Activated T-cell treated with anti-CD3 and anti-CD28 coated beads, Interleukin-2, amount 50 U/mL, for 4 hours (primary cell): ENCODE measurements at regions not wholly inside any gene's neighbourhood (a gene's known extent, or its start where the extent isn't known, plus 50 kb on each side); places are given as distances from the start of the nearest gene placed in this dataset.

ENCODE experiments used
- ATAC-seq, 2 donors: fragments of 200-7000 bp; cut with Tn5 transposase; one replicate each; pipeline ENCODE4 v1.10.0; 2021
- DNase-seq: peaks from one replicate; pipeline ENCODE4 v3.0.0-alpha.2; 2020
- H3K27me3 Mint-ChIP-seq: one replicate; pipeline ENCODE4 v1.8.0; 2021; ENCODE audit warnings: low read depth, mixed read lengths
- H3K36me3 Mint-ChIP-seq: one replicate; pipeline ENCODE4 v1.8.0; 2022; ENCODE audit warnings: mixed read lengths; ENCODE audit not compliant: insufficient read depth
- H3K4me1 Mint-ChIP-seq: one replicate; pipeline ENCODE4 v1.8.0; 2021; ENCODE audit warnings: low read depth, mixed read lengths
- H3K4me3 Mint-ChIP-seq: one replicate; pipeline ENCODE4 v1.8.0; 2021; ENCODE audit warnings: mild to moderate bottlenecking, moderate library complexity, mixed read lengths
- H3K9me3 Mint-ChIP-seq: one replicate; pipeline ENCODE4 v1.8.0; 2021; ENCODE audit warnings: mixed read lengths

GRCh38 chr4:136855886-136856285 is 676.4 kb downstream of the PCDH18 start:
- DNase-seq: no peak
- H3K27me3 Mint-ChIP-seq: no peaks in the 10 kb centered on the region
- H3K4me3 Mint-ChIP-seq: no peak overlapping the region
- H3K9me3 Mint-ChIP-seq: peaks cover 10% of the 10 kb centered on the region
- no peaks in the 10 kb centered on the region for H3K4me1 Mint-ChIP-seq
- no peak for ATAC-seq
- no peaks in the 10 kb centered on the region for H3K36me3 Mint-ChIP-seq

GRCh38 chr4:136850446-136850845 is 681.8 kb downstream of the PCDH18 start:
- Mint-ChIP-seq H3K4me3 (no peak overlapping the region), H3K4me1 (no peaks in the 10 kb centered on the region), H3K36me3 (no peaks in the 10 kb centered on the region), H3K27me3 (no peaks in the 10 kb centered on the region), H3K9me3 (peaks cover 17% of the 10 kb centered on the region)
- DNase-seq (no peak), ATAC-seq (no peak)

- no peak for DNase-seq
- no peak for ATAC-seq
- Mint-ChIP-seq H3K4me1 (no peaks in the 10 kb centered on the region), H3K36me3 (no peaks in the 10 kb centered on the region), H3K27me3 (no peaks in the 10 kb centered on the region), H3K9me3 (peaks cover 14% of the 10 kb centered on the region), H3K4me3 (no peak overlapping the region)
Observed at GRCh38 chr4:136847881-136848621, 684.2 kb downstream of the PCDH18 start.

- peaks cover 17% of the 10 kb centered on the region for H3K9me3 Mint-ChIP-seq
- H3K27me3 Mint-ChIP-seq: no peaks in the 10 kb centered on the region
- no peaks in the 10 kb centered on the region for H3K4me1 Mint-ChIP-seq
- DNase-seq (no peak), ATAC-seq (no peak)
- H3K4me3 Mint-ChIP-seq: no peak overlapping the region
- no peaks in the 10 kb centered on the region for H3K36me3 Mint-ChIP-seq
Observed at GRCh38 chr4:136841526-136841925, 690.8 kb downstream of the PCDH18 start.

- no peaks in the 10 kb centered on the region for H3K27me3 Mint-ChIP-seq
- H3K4me3 Mint-ChIP-seq: no peak overlapping the region
- DNase-seq (no peak), ATAC-seq (no peak)
- no peaks in the 10 kb centered on the region for H3K36me3 Mint-ChIP-seq
- no peaks in the 10 kb centered on the region for H3K4me1 Mint-ChIP-seq
- peaks cover 10% of the 10 kb centered on the region for H3K9me3 Mint-ChIP-seq
Observed at GRCh38 chr4:136838607-136839006, 693.7 kb downstream of the PCDH18 start.

- ATAC-seq: no peak
- Mint-ChIP-seq H3K4me3 (no peak overlapping the region), H3K4me1 (no peaks in the 10 kb centered on the region), H3K9me3 (peaks cover 5% of the 10 kb centered on the region), H3K27me3 (no peaks in the 10 kb centered on the region), H3K36me3 (no peaks in the 10 kb centered on the region)
- DNase-seq: no peak
Observed at GRCh38 chr4:136831553-136831952, 700.7 kb downstream of the PCDH18 start.

GRCh38 chr4:136829280-136829679 is 703.0 kb downstream of the PCDH18 start:
- no peak overlapping the region for H3K4me3 Mint-ChIP-seq
- DNase-seq (no peak), ATAC-seq (no peak)
- no peaks in the 10 kb centered on the region for H3K36me3 Mint-ChIP-seq
- H3K27me3 Mint-ChIP-seq: no peaks in the 10 kb centered on the region
- H3K4me1 Mint-ChIP-seq: no peaks in the 10 kb centered on the region
- peaks cover 4% of the 10 kb centered on the region for H3K9me3 Mint-ChIP-seq

GRCh38 chr4:136823020-136823419 is 709.3 kb downstream of the PCDH18 start:
- H3K27me3 Mint-ChIP-seq: no peaks in the 10 kb centered on the region
- no peaks in the 10 kb centered on the region for H3K36me3 Mint-ChIP-seq
- H3K4me1 Mint-ChIP-seq: no peaks in the 10 kb centered on the region
- no peak for ATAC-seq
- H3K9me3 Mint-ChIP-seq: no peaks in the 10 kb centered on the region
- H3K4me3 Mint-ChIP-seq: no peak overlapping the region
- no peak for DNase-seq

GRCh38 chr4:136818811-136819330 is 713.4 kb downstream of the PCDH18 start:
- Mint-ChIP-seq H3K4me1 (no peaks in the 10 kb centered on the region), H3K4me3 (no peak overlapping the region), H3K36me3 (no peaks in the 10 kb centered on the region), H3K9me3 (no peaks in the 10 kb centered on the region), H3K27me3 (no peaks in the 10 kb centered on the region)
- no peak for DNase-seq
- no peak for ATAC-seq

GRCh38 chr4:136812100-136812880 is 720.0 kb downstream of the PCDH18 start:
- no peaks in the 10 kb centered on the region for H3K9me3 Mint-ChIP-seq
- no peaks in the 10 kb centered on the region for H3K27me3 Mint-ChIP-seq
- H3K4me3 Mint-ChIP-seq: no peak overlapping the region
- H3K36me3 Mint-ChIP-seq: no peaks in the 10 kb centered on the region
- DNase-seq: no peak
- H3K4me1 Mint-ChIP-seq: no peaks in the 10 kb centered on the region
- no peak for ATAC-seq

GRCh38 chr4:136811496-136812077 is 720.7 kb downstream of the PCDH18 start:
- no peak for ATAC-seq
- Mint-ChIP-seq H3K27me3 (no peaks in the 10 kb centered on the region), H3K36me3 (no peaks in the 10 kb centered on the region), H3K9me3 (no peaks in the 10 kb centered on the region), H3K4me3 (no peak overlapping the region), H3K4me1 (no peaks in the 10 kb centered on the region)
- no peak for DNase-seq

GRCh38 chr4:136810626-136811025 is 721.7 kb downstream of the PCDH18 start:
- Mint-ChIP-seq H3K27me3 (no peaks in the 10 kb centered on the region), H3K4me3 (no peak overlapping the region), H3K9me3 (no peaks in the 10 kb centered on the region), H3K36me3 (no peaks in the 10 kb centered on the region), H3K4me1 (no peaks in the 10 kb centered on the region)
- ATAC-seq (no peak), DNase-seq (no peak)

- H3K36me3 Mint-ChIP-seq: no peaks in the 10 kb centered on the region
- H3K4me1 Mint-ChIP-seq: no peaks in the 10 kb centered on the region
- no peak for DNase-seq
- ATAC-seq: no peak
- no peaks in the 10 kb centered on the region for H3K9me3 Mint-ChIP-seq
- no peaks in the 10 kb centered on the region for H3K27me3 Mint-ChIP-seq
- no peak overlapping the region for H3K4me3 Mint-ChIP-seq
Observed at GRCh38 chr4:136806844-136807243, 725.5 kb downstream of the PCDH18 start.

GRCh38 chr4:136805617-136806016 is 726.7 kb downstream of the PCDH18 start:
- no peaks in the 10 kb centered on the region for H3K4me1 Mint-ChIP-seq
- ATAC-seq (no peak), DNase-seq (no peak)
- no peak overlapping the region for H3K4me3 Mint-ChIP-seq
- H3K9me3 Mint-ChIP-seq: no peaks in the 10 kb centered on the region
- no peaks in the 10 kb centered on the region for H3K27me3 Mint-ChIP-seq
- H3K36me3 Mint-ChIP-seq: no peaks in the 10 kb centered on the region

- Mint-ChIP-seq H3K36me3 (no peaks in the 10 kb centered on the region), H3K4me3 (no peak overlapping the region), H3K27me3 (no peaks in the 10 kb centered on the region), H3K9me3 (no peaks in the 10 kb centered on the region), H3K4me1 (no peaks in the 10 kb centered on the region)
- ATAC-seq (no peak), DNase-seq (no peak)
Observed at GRCh38 chr4:136803433-136803832, 728.9 kb downstream of the PCDH18 start.
